RWPE1 (cell line): ENCODE measurements at regions not wholly inside any gene's neighbourhood (a gene's known extent, or its start where the extent isn't known, plus 50 kb on each side); places are given as distances from the start of the nearest gene placed in this dataset.
A peak's percentile ranks its signal among the peaks of the same experiment; 100 is the strongest.

Source experiments
- CTCF ChIA-PET: fragments of 350-600 bp; sonication (Branson Sonifier 250); formaldehyde crosslinking; extraction: SDS; loops from one replicate; lab custom pipeline; 2021; lab: Yijun Ruan, JAX
- POLR2A ChIA-PET: fragments of 400-600 bp; formaldehyde crosslinking; extraction: SDS; loops from one replicate; lab custom pipeline; 2020; ENCODE audit warnings: antibody characterized with exemption; ENCODE audit not compliant: low non-redundant PET; lab: Yijun Ruan, JAX
- DNase-seq: peaks from one replicate; pipeline ENCODE4 v3.0.0; 2012; ENCODE audit warnings: low spot score
- H3K27ac ChIP-seq: fragments of 450-650 bp; 2 replicates; pipeline ENCODE4 v1.5.1; 2017
- CTCF ChIP-seq: fragments of 450-650 bp; conservative IDR thresholded peaks from 2 replicates; pipeline ENCODE4 v1.5.1; 2017; ENCODE audit warnings: low read depth, mild to moderate bottlenecking

GRCh38 chr12:47534695-47535094, 171.1 kb downstream of the RPAP3 start:
- no peak overlapping the region for H3K27ac ChIP-seq
- no peak for TF ChIP-seq CTCF
- DNase-seq, result peak; percentile 15
- CTCF ChIA-PET, result interaction anchor here (0.6 kb wide), 1 partner anchor 273 kb away, joined by 3 read pairs; no protein-coding TSS in a partner anchor
- POLR2A ChIA-PET, result no interaction called here

- no peak for DNase-seq
- ChIA-PET CTCF (no interaction called here), POLR2A (no interaction called here)
- no peak overlapping the region for H3K27ac ChIP-seq
- no peak for TF ChIP-seq CTCF
Observed at GRCh38 chr12:47530050-47530449, 175.8 kb downstream of the RPAP3 start.

GRCh38 chr12:47527816-47528215, 178.0 kb downstream of the RPAP3 start:
- no peak overlapping the region for H3K27ac ChIP-seq
- TF ChIP-seq CTCF, result no peak
- CTCF ChIA-PET, result no interaction called here
- POLR2A ChIA-PET, result no interaction called here
- DNase-seq, result no peak

GRCh38 chr12:47520029-47520428, 185.8 kb downstream of the RPAP3 start:
- no peak for DNase-seq
- TF ChIP-seq CTCF, result no peak
- CTCF ChIA-PET, result no interaction called here
- POLR2A ChIA-PET, result no interaction called here
- no peak overlapping the region for H3K27ac ChIP-seq

- CTCF ChIA-PET, result no interaction called here
- no peak for TF ChIP-seq CTCF
- H3K27ac ChIP-seq, result no peak overlapping the region
- no peak for DNase-seq
- POLR2A ChIA-PET, result no interaction called here
Observed at GRCh38 chr12:47517122-47517521, 188.7 kb downstream of the RPAP3 start.

- TF ChIP-seq CTCF, result no peak
- peak; percentile 61 for DNase-seq
- POLR2A ChIA-PET, result interaction anchor here (0.7 kb wide), 1 partner anchor 17 kb away, joined by 3 read pairs; no protein-coding TSS in a partner anchor
- H3K27ac ChIP-seq, result no peak overlapping the region
- CTCF ChIA-PET, result interaction anchor here (0.6 to 0.7 kb wide), 2 partner anchors 161 to 436 kb away, joined by 3 read pairs; no protein-coding TSS in a partner anchor
Observed at GRCh38 chr12:47509398-47509851, 196.4 kb downstream of the RPAP3 start.
